ENCODE measurements at regions not wholly inside any gene's neighbourhood (a gene's known extent, or its start where the extent isn't known, plus 50 kb on each side); places are given as distances from the start of the nearest gene placed in this dataset.
A peak's percentile ranks its signal among the peaks of the same experiment; 100 is the strongest.

DNA sequence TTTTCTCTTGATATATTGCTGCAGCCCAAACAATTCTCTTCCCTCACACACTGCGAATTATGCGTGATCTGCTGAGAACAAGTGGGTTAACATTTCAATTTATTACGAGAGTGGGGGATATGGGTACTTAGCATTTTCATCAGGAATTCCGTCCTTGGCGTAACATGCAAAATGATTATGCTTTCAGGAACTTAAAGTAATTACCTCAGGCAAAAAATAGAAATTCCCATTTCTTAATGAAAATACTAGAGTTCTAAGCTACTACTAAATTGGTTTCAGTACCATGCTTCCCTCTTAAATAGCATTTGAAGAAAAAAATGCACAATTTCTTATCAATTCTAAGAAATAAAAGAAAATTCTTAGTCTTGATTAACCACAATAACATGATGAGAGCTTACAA lies 213.5 kb downstream of the GPAM start:
- Histone ChIP-seq H3K4me3 (no peak overlapping the region), H3K36me3 (no peaks in the 10 kb centered on the region), H3K27me3 (no peaks in the 10 kb centered on the region), H3K27ac (no peak overlapping the region), H3K4me1 (no peaks in the 10 kb centered on the region), H3K9me3 (no peaks in the 10 kb centered on the region)
- DNase-seq (ENCODE audit: low spot score in 2 of 2) = no peak
- TF ChIP-seq POLR2A (IDR thresholded peaks at IDR 0.05) = no peak
- 87 to 89% methylated on average over 5 of the region's 5 CpGs for WGBS, 2 donors

DNA sequence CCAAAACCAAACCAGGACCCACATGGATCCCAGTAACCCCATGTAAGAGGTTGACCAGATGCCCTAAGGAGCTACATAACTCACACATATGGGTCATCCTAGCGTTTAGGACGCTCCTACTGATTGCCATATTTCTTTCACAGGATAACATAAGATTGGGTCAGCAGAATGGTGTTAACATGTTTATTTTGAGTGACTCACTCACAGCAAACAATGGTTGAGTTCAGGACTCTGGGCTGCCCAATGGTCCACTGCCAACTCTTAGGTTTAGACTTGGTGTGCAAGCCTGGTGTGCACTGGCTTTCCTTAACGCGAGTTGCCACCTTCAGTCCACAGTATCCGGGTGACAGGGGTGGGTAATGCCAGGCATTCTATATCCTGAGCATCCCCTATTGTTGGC lies 211.5 kb downstream of the GPAM start:
- Histone ChIP-seq H3K27me3 (no peaks in the 10 kb centered on the region), H3K27ac (no peak overlapping the region), H3K36me3 (no peaks in the 10 kb centered on the region), H3K9me3 (no peaks in the 10 kb centered on the region), H3K4me1 (no peaks in the 10 kb centered on the region), H3K4me3 (no peak overlapping the region)
- 72 to 79% methylated on average over 4 to 5 of the region's 5 CpGs for WGBS, 2 donors
- DNase-seq (ENCODE audit: low spot score in 2 of 2) = no peak
- TF ChIP-seq EP300 (IDR thresholded peaks at IDR 0.05) (no peak), POLR2A (IDR thresholded peaks at IDR 0.05) (no peak)
- TF ChIP-seq, protein P1, sequence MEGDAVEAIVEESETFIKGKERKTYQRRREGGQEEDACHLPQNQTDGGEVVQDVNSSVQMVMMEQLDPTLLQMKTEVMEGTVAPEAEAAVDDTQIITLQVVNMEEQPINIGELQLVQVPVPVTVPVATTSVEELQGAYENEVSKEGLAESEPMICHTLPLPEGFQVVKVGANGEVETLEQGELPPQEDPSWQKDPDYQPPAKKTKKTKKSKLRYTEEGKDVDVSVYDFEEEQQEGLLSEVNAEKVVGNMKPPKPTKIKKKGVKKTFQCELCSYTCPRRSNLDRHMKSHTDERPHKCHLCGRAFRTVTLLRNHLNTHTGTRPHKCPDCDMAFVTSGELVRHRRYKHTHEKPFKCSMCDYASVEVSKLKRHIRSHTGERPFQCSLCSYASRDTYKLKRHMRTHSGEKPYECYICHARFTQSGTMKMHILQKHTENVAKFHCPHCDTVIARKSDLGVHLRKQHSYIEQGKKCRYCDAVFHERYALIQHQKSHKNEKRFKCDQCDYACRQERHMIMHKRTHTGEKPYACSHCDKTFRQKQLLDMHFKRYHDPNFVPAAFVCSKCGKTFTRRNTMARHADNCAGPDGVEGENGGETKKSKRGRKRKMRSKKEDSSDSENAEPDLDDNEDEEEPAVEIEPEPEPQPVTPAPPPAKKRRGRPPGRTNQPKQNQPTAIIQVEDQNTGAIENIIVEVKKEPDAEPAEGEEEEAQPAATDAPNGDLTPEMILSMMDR (IDR thresholded peaks at IDR 0.05) = no peak

DNA sequence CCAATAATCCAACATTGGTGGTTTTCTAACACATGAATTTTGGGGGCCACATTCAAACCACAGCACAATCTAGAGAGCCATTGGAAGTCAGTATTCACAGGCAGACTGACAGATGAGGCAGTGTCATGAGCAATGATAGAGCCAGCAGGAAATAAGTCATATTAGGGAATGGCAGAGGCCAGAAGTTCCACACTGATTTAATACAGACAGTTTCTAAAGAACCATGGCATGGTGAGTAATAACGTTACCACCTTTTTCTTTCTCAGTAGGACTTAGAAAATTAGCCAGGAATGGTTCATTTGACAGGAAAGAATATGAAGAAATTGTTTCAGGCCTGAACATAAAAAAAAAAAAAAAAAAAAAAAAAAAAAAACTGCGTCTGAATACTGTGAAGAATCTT lies 210.3 kb downstream of the GPAM start:
- Histone ChIP-seq H3K4me3 (no peak overlapping the region), H3K9me3 (no peaks in the 10 kb centered on the region), H3K4me1 (no peaks in the 10 kb centered on the region), H3K27me3 (no peaks in the 10 kb centered on the region), H3K27ac (peak overlapping the region in 2 of 4 donors; percentile 29 to 47), H3K36me3 (no peaks in the 10 kb centered on the region)
- DNase-seq (ENCODE audit: low spot score in 2 of 2) = no peak
- WGBS, 2 donors = 51 to 55% methylated on average over 2 of the region's 2 CpGs
- TF ChIP-seq EP300 (IDR thresholded peaks at IDR 0.05) (no peak), POLR2A (IDR thresholded peaks at IDR 0.05) (no peak)
- TF ChIP-seq, protein P1 (IDR thresholded peaks at IDR 0.05) = no peak

DNA sequence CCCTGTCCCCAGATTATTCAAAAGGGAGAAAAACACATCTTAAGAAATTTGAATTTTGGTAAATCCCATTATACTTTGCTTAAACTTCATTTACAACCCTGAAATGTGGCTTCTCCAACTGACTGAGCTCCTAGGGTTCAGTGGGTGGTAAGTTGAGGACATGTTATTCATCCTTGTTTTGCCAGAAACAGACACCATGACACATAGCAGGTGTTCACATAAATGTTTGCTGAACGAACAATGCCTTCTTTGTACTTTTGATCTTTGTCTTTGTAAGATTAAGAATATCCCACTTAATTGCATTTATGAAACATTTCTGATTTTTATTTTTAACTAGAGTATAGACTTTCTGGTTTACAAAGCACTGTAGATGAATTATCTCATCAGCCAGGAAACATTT lies 209.7 kb downstream of the GPAM start:
- no peak for DNase-seq (ENCODE audit: low spot score in 2 of 2)
- no peak overlapping the region for H3K4me3 ChIP-seq
- no peak for TF ChIP-seq EP300 (IDR thresholded peaks at IDR 0.05)
- TF ChIP-seq, protein P1 (IDR thresholded peaks at IDR 0.05) = no peak
- no peak for TF ChIP-seq POLR2A (IDR thresholded peaks at IDR 0.05)
- no peaks in the 10 kb centered on the region for H3K4me1 ChIP-seq
- H3K27ac ChIP-seq = peak overlapping the region in 2 of 4 donors; percentile 20
- no peaks in the 10 kb centered on the region for H3K27me3 ChIP-seq
- H3K36me3 ChIP-seq = no peaks in the 10 kb centered on the region
- WGBS, 2 donors = 79 to 80% methylated on average over 1 of the region's 1 CpG
- no peaks in the 10 kb centered on the region for H3K9me3 ChIP-seq

DNA sequence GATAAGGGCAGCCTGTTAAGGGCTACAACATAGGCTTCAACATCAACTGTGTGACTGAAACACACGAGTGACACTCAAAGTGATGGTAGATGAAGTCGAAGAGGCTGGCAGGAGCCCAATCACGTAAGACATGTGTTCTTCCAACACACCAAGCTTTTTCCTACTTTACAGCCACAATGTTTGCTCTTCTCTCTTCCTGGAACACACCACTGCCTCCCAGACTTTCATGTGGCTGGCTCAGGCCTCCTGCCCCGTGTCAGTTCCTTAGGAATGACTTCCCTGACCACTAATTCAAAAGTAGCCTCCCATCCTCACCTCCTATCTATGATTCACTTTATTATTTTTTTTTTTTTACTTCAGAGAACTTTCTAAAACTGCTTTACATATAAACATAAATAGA lies 209.2 kb downstream of the GPAM start:
- Histone ChIP-seq H3K27ac (peak overlapping the region in 1 of 4 donors; percentile 32), H3K9me3 (no peaks in the 10 kb centered on the region), H3K4me1 (no peaks in the 10 kb centered on the region), H3K4me3 (no peak overlapping the region), H3K36me3 (no peaks in the 10 kb centered on the region), H3K27me3 (no peaks in the 10 kb centered on the region)
- DNase-seq (ENCODE audit: low spot score in 2 of 2) = no peak
- WGBS, 2 donors = 52 to 66% methylated on average over 4 of the region's 4 CpGs
- TF ChIP-seq, protein P1 (IDR thresholded peaks at IDR 0.05) = no peak
- TF ChIP-seq EP300 (IDR thresholded peaks at IDR 0.05) (no peak), POLR2A (IDR thresholded peaks at IDR 0.05) (no peak)

DNA sequence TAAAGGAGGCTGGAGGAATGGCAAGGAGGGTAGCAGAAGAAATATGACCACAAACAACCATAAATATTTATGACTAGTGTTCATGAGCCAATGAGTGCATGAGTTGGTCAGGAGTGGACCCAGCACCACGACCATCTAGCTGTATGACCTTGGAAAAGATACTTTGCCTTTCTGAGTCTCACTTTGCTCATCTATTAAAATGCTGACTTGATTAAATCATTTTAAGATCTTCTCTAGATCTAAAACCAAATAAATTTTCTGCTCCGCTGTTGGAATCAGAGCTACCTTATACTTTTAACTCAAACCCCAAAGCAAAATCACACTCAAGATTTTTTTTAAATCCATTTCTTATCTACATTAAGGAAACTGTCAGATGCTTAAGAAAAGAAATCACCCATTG lies 207.0 kb downstream of the GPAM start:
- no peak for DNase-seq (ENCODE audit: low spot score in 2 of 2)
- H3K4me1 ChIP-seq = no peaks in the 10 kb centered on the region
- no peaks in the 10 kb centered on the region for H3K9me3 ChIP-seq
- H3K27ac ChIP-seq = no peak overlapping the region
- H3K4me3 ChIP-seq = no peak overlapping the region
- TF ChIP-seq EP300 (IDR thresholded peaks at IDR 0.05) (no peak), POLR2A (IDR thresholded peaks at IDR 0.05) (no peak)
- TF ChIP-seq, protein P1 (IDR thresholded peaks at IDR 0.05) = no peak
- H3K27me3 ChIP-seq = no peaks in the 10 kb centered on the region
- no peaks in the 10 kb centered on the region for H3K36me3 ChIP-seq
- 82 to 86% methylated on average over 2 of the region's 2 CpGs for WGBS, 2 donors
